Colonic mucosa (tissue), 4 donors: ENCODE measurements at regions not wholly inside any gene's neighbourhood (a gene's known extent, or its start where the extent isn't known, plus 50 kb on each side); places are given as distances from the start of the nearest gene placed in this dataset.
"Not testable (repeated sequence)": the region's sequence is repeated elsewhere in the genome, so short reads cannot be mapped to it uniquely, and the experiment has no call there.

Experiments
- DNase-seq: peaks from one replicate; pipeline ENCODE4 v3.0.0-alpha.2; 2020
- H3K27ac ChIP-seq: fragments of 200-600 bp; one replicate; pipeline ENCODE4 v1.8.0; 2021
- H3K27me3 ChIP-seq: fragments of 200-600 bp; one replicate; pipeline ENCODE4 v1.8.0; 2021
- H3K36me3 ChIP-seq: fragments of 200-600 bp; one replicate; pipeline ENCODE4 v1.8.0; 2021
- H3K4me1 ChIP-seq: fragments of 200-600 bp; one replicate; pipeline ENCODE4 v1.8.0; 2021; ENCODE audit warnings: mild to moderate bottlenecking
- H3K4me3 ChIP-seq: fragments of 200-600 bp; one replicate; pipeline ENCODE4 v1.8.0; 2021
- H3K9ac ChIP-seq, 2 donors: one replicate each; pipeline ENCODE4 v1.7.0; 2013; ENCODE audit warnings: control low read depth in 2 of 2, low read depth in 2 of 2, low read length in 2 of 2
- H3K9me3 ChIP-seq: fragments of 200-600 bp; one replicate; pipeline ENCODE4 v1.8.0; 2021
- intact Hi-C: fragments of 100-400 bp; cut with DNase I; formaldehyde crosslinking; loops from one replicate; pipeline ENCODE4 v1.14.1; 2022
- TF ChIP-seq, protein P1 (sequence below): fragments of 200-600 bp; IDR thresholded peaks from one replicate; pipeline ENCODE4 v1.8.0; 2022; ENCODE audit warnings: antibody characterized with exemption, mild to moderate bottlenecking
- donor health status: healthy.
- donor health status: DM: no; HTN: no; CAD: no.
- donor health status: DM: no; HTN: no; CAD: no.

DNA sequence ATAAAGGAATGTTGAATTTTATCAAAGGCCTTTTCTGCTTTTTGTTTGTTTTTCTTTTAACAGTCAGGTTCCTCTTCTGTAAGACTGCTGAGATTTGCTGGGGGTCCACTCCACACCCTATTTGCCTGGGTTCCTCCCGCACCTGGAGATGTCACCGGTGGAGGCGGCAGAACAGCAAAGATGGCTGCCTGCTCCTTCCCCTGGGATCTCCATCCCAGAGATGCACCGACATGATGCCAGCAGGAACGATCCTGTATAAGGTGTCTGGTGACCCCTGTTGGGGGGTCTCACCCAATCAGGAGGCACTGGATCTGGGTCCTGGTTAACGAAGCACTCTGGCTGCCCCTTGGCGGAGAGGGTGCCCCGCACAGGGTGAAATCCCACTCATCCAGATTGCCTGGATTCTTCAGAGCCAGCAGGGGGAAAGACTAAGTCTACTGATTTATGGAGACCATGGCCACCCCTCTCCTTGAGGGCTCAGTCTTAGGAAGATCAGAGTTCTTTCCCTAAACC, 244.0 kb upstream of the MDGA2 start:
- no peaks in the 10 kb centered on the region for H3K27me3 ChIP-seq
- H3K27ac ChIP-seq, result no peak overlapping the region
- intact Hi-C loops, result no loop called here
- DNase-seq, result no peak
- no peaks in the 10 kb centered on the region for H3K4me1 ChIP-seq
- no peaks in the 10 kb centered on the region for H3K9me3 ChIP-seq
- H3K36me3 ChIP-seq, result no peaks in the 10 kb centered on the region
- H3K4me3 ChIP-seq, result no peak overlapping the region
- no peak overlapping the region for H3K9ac ChIP-seq
- TF ChIP-seq, protein P1, sequence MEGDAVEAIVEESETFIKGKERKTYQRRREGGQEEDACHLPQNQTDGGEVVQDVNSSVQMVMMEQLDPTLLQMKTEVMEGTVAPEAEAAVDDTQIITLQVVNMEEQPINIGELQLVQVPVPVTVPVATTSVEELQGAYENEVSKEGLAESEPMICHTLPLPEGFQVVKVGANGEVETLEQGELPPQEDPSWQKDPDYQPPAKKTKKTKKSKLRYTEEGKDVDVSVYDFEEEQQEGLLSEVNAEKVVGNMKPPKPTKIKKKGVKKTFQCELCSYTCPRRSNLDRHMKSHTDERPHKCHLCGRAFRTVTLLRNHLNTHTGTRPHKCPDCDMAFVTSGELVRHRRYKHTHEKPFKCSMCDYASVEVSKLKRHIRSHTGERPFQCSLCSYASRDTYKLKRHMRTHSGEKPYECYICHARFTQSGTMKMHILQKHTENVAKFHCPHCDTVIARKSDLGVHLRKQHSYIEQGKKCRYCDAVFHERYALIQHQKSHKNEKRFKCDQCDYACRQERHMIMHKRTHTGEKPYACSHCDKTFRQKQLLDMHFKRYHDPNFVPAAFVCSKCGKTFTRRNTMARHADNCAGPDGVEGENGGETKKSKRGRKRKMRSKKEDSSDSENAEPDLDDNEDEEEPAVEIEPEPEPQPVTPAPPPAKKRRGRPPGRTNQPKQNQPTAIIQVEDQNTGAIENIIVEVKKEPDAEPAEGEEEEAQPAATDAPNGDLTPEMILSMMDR, result no peak

DNA sequence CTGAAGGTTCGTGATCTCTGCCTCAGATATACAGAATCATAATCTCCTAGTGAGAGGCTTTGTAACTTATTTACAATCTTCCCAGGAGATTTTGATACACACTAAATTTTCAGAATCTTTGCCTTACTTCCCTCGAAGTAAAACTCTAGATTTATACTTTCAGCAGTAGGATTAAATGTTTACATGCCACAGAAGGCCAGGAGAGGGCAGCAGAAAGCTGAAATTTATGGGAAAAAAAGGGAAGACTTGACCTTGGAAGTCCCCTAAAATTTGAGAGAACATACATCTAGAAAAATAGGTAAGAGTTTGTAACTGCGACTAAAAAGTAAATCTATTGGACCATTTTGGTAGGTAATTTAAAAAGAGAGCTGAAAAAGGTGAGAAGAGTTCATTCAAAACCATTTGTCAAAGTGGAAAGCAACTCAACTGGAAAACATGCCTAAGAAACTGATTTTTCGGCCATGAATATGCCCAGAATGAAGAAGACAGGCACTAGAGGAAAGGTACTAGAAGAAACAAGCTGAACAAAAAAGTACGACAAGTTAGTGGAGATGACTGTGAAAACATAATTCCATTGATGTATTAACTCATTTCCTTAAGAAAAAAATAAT, 242.0 kb upstream of the MDGA2 start:
- H3K9me3 ChIP-seq, result no peaks in the 10 kb centered on the region
- no peaks in the 10 kb centered on the region for H3K36me3 ChIP-seq
- no peaks in the 10 kb centered on the region for H3K4me1 ChIP-seq
- H3K4me3 ChIP-seq, result no peak overlapping the region
- H3K27ac ChIP-seq, result no peak overlapping the region
- no peak for DNase-seq
- H3K9ac ChIP-seq, result no peak overlapping the region
- TF ChIP-seq, protein P1, result peak; percentile 24
- intact Hi-C loops, result no loop called here
- no peaks in the 10 kb centered on the region for H3K27me3 ChIP-seq

DNA sequence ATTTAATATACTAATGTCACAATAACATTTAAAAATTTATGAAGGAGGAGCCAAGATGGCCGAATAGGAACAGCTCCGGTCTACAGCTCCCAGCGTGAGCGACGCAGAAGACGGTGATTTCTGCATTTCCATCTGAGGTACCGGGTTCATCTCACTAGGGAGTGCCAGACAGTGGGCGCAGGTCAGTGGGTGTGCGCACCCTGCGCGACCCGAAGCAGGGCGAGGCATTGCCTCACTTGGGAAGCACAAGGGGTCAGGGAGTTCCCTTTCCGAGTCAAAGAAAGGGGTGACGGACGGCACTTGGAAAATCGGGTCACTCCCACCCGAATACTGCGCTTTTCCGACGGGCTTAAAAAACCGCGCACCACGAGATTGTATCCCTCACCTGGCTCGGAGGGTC, 225.7 kb upstream of the MDGA2 start:
- H3K27ac ChIP-seq, intact Hi-C loops, H3K36me3 ChIP-seq, H3K9me3 ChIP-seq, DNase-seq, H3K4me3 ChIP-seq, H3K27me3 ChIP-seq, H3K9ac ChIP-seq, H3K4me1 ChIP-seq: not testable (repeated sequence)

DNA sequence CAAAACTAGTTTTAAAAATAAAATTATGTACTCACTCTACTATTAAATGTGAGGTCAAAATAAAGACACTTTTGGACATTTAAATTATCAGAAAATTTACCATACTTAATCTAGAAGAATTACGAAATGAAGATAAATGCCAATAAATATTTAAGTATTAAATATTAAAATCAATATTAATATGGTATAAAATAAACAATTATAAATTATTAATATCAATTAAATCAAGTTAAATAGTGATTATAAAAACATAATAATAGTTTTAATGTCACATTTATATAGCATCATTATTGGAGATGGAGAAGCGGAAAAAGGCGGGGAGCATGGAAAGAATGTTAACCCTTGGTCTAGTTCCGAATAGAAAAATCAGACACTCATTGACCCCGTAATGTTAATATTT, 224.3 kb upstream of the MDGA2 start:
- intact Hi-C loops, result no loop called here
- TF ChIP-seq, protein P1, result no peak
- no peaks in the 10 kb centered on the region for H3K27me3 ChIP-seq
- H3K4me3 ChIP-seq, result no peak overlapping the region
- no peak for DNase-seq
- no peaks in the 10 kb centered on the region for H3K9me3 ChIP-seq
- no peaks in the 10 kb centered on the region for H3K4me1 ChIP-seq
- H3K27ac ChIP-seq, result no peak overlapping the region
- no peak overlapping the region for H3K9ac ChIP-seq
- H3K36me3 ChIP-seq, result no peaks in the 10 kb centered on the region

DNA sequence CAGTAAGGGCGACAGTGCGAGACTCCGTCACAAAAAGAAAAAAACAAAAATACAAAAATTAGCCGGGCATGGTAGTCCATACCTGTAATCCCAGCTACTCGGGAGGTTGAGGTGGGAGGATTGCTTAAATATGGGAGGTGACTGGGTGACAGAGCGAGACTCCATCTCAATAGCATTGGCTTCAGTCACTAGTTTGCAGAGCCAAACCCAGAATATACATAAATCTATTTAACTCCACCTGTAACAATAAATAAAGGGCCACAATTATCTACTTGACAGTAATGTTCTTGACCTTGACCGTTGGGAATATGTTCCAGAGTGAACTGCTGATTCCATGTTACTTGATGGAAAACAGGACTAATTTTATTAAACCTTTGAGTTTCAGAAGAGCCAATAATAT, 198.9 kb upstream of the MDGA2 start:
- H3K27ac ChIP-seq, result no peak overlapping the region
- H3K4me1 ChIP-seq, result no peaks in the 10 kb centered on the region
- no peaks in the 10 kb centered on the region for H3K9me3 ChIP-seq
- no peaks in the 10 kb centered on the region for H3K27me3 ChIP-seq
- H3K9ac ChIP-seq, result no peak overlapping the region
- no peak overlapping the region for H3K4me3 ChIP-seq
- TF ChIP-seq, protein P1, result no peak
- DNase-seq, result no peak
- intact Hi-C loops, result no loop called here
- H3K36me3 ChIP-seq, result no peaks in the 10 kb centered on the region

DNA sequence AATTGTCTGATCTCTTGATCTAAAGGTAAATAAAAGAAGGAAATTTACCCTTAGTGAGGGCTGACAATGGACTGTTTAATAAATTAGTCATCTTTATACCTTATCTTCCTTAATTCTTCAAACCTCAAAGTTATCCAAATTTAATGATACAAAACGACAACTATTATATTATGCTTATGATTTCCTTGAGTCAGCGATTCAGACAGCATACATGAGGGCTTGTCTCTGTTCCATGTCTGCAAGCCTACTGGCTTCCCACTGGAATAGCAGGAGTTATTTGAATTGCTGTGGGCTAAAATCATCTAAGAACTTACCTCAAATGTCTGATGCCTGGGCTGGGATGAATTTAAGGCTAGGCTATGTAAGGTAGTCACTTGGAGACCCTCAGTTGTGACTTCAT, 197.2 kb upstream of the MDGA2 start:
- Histone ChIP-seq H3K9me3 (no peaks in the 10 kb centered on the region), H3K9ac (no peak overlapping the region), H3K4me1 (no peaks in the 10 kb centered on the region), H3K27me3 (no peaks in the 10 kb centered on the region), H3K27ac (no peak overlapping the region), H3K4me3 (no peak overlapping the region), H3K36me3 (no peaks in the 10 kb centered on the region)
- TF ChIP-seq, protein P1, result no peak
- intact Hi-C loops, result no loop called here
- DNase-seq, result no peak
